Central memory CD8-positive, alpha-beta T cell (primary cell): ENCODE measurements at regions not wholly inside any gene's neighbourhood (a gene's known extent, or its start where the extent isn't known, plus 50 kb on each side); places are given as distances from the start of the nearest gene placed in this dataset.

Experiments used
- ATAC-seq: fragments of 150-1000 bp; cut with Tn5 transposase; replicated peaks from 2 replicates; pipeline ENCODE4 v1.10.0; 2022; ENCODE audit warnings: mild to moderate bottlenecking, moderate FRiP score, moderate number of reproducible peaks; ENCODE audit not compliant: poor library complexity, severe bottlenecking; ENCODE audit errors: extremely low read depth
- DNase-seq, 2 donors: peaks; one replicate each; pipeline ENCODE4 v3.0.0; 2021; ENCODE audit warnings: low spot score in 2 of 2
- H3K27ac Mint-ChIP-seq: one replicate; pipeline ENCODE4 v1.8.0; 2022; ENCODE audit warnings: low read depth, mild to moderate bottlenecking, moderate library complexity, mixed read lengths
- H3K27me3 Mint-ChIP-seq: one replicate; pipeline ENCODE4 v1.8.0; 2022; ENCODE audit warnings: mixed read lengths
- H3K36me3 Mint-ChIP-seq: one replicate; pipeline ENCODE4 v1.8.0; 2022; ENCODE audit warnings: mild to moderate bottlenecking, moderate library complexity, mixed read lengths; ENCODE audit not compliant: insufficient read depth
- H3K4me1 Mint-ChIP-seq: one replicate; pipeline ENCODE4 v1.8.0; 2022; ENCODE audit warnings: mixed read lengths
- H3K4me3 Mint-ChIP-seq: one replicate; pipeline ENCODE4 v1.8.0; 2022; ENCODE audit warnings: mild to moderate bottlenecking, moderate library complexity, mixed read lengths
- H3K9me3 Mint-ChIP-seq: one replicate; pipeline ENCODE4 v1.8.0; 2022; ENCODE audit warnings: mixed read lengths

DNA sequence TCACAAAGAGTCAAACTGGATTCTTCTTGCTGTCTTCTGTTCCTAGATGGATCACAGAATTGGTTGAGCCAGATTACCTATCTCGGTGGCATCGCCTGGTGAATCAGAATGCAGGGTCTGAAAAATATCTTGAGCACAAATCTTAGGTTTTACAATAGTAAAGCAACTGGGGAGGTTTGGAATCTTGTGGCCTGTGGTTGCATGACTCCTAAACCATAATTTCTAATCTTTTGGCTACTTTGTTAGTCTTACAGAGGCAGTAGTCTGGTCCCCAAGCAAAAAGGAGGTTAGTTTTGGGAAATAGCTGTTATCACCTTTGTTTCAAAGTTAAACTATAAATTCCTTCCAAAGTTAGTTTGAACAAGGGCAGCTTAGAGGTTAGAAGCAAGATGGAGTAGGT, 1488.5 kb upstream of the FLRT2 start:
- H3K4me3 Mint-ChIP-seq, result no peak overlapping the region
- H3K27me3 Mint-ChIP-seq, result no peaks in the 10 kb centered on the region
- H3K4me1 Mint-ChIP-seq, result no peaks in the 10 kb centered on the region
- ATAC-seq, result no peak
- DNase-seq, result no peak
- H3K27ac Mint-ChIP-seq, result no peak overlapping the region
- H3K9me3 Mint-ChIP-seq, result peaks cover 26% of the 10 kb centered on the region
- H3K36me3 Mint-ChIP-seq, result no peaks in the 10 kb centered on the region

DNA sequence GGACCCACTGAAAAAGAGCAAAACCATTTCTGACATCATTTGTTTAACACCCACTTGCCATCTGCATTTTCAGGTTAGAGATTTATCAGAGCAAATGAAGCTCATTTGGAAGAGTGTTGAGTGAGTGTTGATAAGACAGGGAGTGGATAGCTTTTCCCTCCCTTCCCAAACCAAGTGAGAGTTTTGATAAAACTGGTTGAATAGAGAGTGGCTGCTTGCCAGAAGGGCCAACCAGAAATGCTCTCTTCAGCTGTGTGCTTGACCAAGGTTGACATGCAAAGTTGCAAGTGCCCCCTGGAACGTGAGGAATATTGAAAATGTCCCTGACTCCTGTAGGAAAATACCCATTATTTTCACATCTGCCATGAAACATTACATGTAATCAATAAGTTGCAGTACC, 1487.0 kb upstream of the FLRT2 start:
- ATAC-seq, result no peak
- H3K4me3 Mint-ChIP-seq, result no peak overlapping the region
- H3K4me1 Mint-ChIP-seq, result no peaks in the 10 kb centered on the region

DNA sequence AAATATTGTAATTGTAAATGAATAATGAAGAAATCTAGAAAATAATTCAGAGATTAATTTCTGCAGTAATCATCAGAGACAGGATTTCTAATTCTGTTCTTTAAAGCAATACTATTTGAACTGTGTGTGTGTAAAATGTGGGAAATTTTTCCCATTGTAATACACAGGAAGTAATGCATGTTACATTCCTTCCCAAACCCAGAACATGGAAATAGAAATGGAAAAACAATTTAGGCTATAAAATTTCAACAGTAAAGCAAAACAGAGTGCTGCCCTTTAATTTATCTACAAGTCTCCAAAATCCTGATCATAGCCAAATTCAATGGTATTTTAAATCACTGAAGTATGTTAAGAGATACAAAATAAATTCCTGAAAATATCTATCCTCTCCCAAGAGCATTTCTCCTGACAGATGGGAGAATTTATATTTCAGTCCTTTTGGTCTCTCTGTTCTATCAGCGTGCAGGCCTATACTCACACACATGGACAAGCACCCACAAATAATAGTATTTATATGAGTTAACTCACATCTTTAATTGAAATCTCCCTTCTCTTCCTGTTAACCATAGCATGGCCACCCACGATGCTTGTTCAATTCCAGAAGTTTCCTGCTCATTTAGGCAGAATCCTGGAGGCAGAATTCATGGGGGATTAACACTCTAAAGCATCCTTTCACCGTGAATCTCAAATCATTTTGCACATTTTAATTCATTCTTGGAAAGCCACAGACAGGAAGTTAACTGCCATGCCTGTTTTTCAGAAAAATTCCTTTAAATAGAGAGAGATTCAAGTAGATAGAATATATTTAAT, 1465.4 kb upstream of the FLRT2 start:
- Mint-ChIP-seq H3K27me3 (no peaks in the 10 kb centered on the region), H3K4me3 (no peak overlapping the region), H3K27ac (no peak overlapping the region), H3K36me3 (no peaks in the 10 kb centered on the region), H3K4me1 (no peaks in the 10 kb centered on the region), H3K9me3 (peaks cover 21% of the 10 kb centered on the region)
- ATAC-seq, result no peak
- DNase-seq, result no peak

More for the DNA sequence above, 1487.0 kb upstream of the FLRT2 start:
- Mint-ChIP-seq H3K36me3 (no peaks in the 10 kb centered on the region), H3K27me3 (no peaks in the 10 kb centered on the region), H3K27ac (no peak overlapping the region), H3K9me3 (peaks cover 17% of the 10 kb centered on the region)
- no peak for DNase-seq

DNA sequence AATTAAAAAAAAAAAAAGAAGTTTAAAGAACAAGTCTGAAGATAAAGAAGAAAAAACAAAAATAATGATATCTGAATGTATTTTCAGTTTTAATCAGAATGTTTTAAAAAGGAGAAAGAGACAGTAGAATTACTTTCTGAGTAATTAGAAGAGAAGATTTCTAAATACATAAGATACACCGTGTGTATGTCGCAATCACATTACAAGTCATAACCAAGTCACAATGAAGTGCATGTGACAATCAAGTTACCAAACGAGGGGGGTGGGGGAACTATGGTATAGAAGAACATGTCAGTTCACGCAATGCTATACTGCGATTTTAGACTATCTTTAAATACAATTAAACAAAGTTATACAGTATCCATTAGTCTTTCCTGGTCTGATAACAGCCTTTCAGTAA, 1464.1 kb upstream of the FLRT2 start:
- no peak for ATAC-seq
- Mint-ChIP-seq H3K4me3 (no peak overlapping the region), H3K36me3 (no peaks in the 10 kb centered on the region), H3K9me3 (peaks cover 15% of the 10 kb centered on the region), H3K27ac (no peak overlapping the region), H3K4me1 (no peaks in the 10 kb centered on the region), H3K27me3 (no peaks in the 10 kb centered on the region)
- DNase-seq, result no peak

DNA sequence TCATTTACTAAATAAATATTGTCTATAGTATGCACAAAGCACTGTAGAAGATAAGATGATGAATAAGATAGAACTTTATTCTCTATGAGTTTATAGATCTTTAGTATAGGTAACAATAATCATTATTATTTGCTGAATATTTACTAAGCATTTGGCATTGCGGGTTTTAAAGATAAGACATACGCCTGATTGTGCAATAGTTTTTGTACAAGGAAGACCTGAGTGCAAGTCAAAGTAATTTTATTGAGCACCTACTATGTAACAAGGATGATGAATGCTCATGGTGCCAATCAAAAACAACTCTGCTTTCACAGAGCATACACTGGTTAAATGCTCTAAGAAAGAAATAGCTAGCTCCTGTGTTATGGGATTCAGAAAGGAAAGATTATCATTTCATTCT, 1461.7 kb upstream of the FLRT2 start:
- Mint-ChIP-seq H3K4me3 (no peak overlapping the region), H3K4me1 (no peaks in the 10 kb centered on the region), H3K36me3 (no peaks in the 10 kb centered on the region), H3K27me3 (no peaks in the 10 kb centered on the region), H3K9me3 (peaks cover 18% of the 10 kb centered on the region), H3K27ac (no peak overlapping the region)
- DNase-seq (no peak), ATAC-seq (no peak)

DNA sequence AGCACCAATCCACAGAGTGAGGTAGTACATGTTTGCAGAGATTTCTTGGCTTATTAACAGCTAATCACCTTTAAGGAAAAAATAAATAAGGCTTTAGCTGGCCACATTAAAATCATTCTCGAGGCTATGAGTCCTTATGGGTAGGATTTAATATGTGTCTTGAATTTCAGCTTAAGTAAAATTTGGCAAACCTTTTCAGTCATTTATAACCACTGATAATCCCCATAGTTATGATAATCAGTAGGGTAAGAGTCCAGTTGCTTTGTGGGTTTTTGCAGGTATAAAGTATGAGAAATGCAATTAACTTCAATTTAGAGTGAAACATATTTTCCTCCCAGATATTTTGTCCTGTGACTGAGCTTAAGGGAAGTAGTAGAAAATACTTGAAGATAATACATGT, 1458.9 kb upstream of the FLRT2 start:
- Mint-ChIP-seq H3K27me3 (no peaks in the 10 kb centered on the region), H3K9me3 (peaks cover 19% of the 10 kb centered on the region), H3K4me1 (no peaks in the 10 kb centered on the region), H3K36me3 (no peaks in the 10 kb centered on the region), H3K4me3 (no peak overlapping the region), H3K27ac (no peak overlapping the region)
- DNase-seq (no peak), ATAC-seq (no peak)

DNA sequence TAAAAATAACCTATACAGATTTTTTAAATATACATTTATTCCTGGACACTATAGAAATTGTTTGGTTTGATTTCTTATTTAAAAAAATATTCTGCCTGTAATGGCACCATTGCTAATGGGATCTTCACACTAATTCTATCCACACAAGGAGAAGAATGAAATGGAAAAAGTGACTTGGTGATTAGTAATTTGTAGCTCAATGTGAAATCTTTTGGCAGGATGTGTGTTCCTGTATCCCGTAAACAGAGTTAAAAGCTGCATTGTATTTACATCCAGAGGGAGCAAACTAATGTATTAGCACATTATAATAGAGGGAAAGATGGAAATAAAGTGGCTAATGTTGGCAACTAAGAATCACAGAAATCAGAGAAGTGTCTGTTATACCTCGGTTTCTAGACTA, 1455.3 kb upstream of the FLRT2 start:
- H3K4me1 Mint-ChIP-seq, result no peaks in the 10 kb centered on the region
- no peak overlapping the region for H3K27ac Mint-ChIP-seq
- DNase-seq, result no peak
- H3K9me3 Mint-ChIP-seq, result peaks cover 10% of the 10 kb centered on the region
- H3K27me3 Mint-ChIP-seq, result no peaks in the 10 kb centered on the region
- no peaks in the 10 kb centered on the region for H3K36me3 Mint-ChIP-seq
- no peak overlapping the region for H3K4me3 Mint-ChIP-seq
- ATAC-seq, result no peak

DNA sequence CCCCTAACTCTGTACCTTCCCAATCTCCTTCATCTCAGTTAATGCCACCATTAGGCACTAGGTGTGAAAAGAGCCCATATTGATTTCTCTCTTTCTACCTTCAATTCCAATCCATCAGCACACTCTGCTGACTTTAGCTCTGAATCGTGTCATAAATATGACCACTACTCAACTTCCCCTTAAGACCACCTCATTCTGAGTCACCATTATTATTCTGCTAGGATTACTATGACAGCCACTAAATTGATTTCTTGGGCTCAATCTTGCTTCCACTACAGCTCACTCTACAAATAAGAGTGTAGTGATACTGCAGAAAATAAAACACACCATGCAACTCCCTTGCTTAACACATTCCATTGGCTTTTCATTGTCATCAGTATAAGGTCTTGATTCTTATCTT, 1449.0 kb upstream of the FLRT2 start:
- Mint-ChIP-seq H3K4me3 (no peak overlapping the region), H3K4me1 (no peaks in the 10 kb centered on the region), H3K9me3 (peaks cover 23% of the 10 kb centered on the region), H3K27ac (no peak overlapping the region), H3K27me3 (no peaks in the 10 kb centered on the region), H3K36me3 (no peaks in the 10 kb centered on the region)
- DNase-seq, result no peak
- no peak for ATAC-seq

DNA sequence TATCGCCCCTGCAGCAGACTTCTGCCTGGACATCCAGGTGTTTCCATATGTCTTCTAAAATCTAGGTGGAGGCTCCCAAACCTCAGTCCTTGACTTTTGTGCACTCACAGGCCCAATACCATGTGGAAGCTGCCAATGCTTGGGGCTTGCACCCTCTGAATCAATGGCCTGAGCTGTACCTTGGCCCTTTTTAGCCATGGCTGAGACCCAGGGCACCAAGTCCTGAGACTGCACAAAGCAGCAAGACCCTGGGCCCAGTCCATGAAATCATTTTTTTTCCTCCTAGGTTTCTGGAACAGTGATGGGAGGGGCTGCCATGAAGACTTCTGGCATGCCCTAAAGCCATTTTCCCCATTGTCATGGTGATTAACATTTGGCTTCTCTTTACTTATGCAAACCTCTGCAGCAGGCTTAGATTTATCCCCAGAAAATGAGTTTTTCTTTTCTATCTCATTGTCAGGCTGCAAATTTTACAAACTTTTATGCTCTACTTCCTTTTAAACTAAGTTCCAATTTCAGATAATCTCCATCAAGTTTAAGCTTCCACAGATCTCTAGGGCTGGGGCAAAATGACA, 1445.8 kb upstream of the FLRT2 start:
- Mint-ChIP-seq H3K4me3 (no peak overlapping the region), H3K27ac (no peak overlapping the region), H3K27me3 (no peaks in the 10 kb centered on the region), H3K36me3 (no peaks in the 10 kb centered on the region), H3K4me1 (no peaks in the 10 kb centered on the region), H3K9me3 (peaks cover 30% of the 10 kb centered on the region)
- ATAC-seq, result no peak
- DNase-seq, result no peak

DNA sequence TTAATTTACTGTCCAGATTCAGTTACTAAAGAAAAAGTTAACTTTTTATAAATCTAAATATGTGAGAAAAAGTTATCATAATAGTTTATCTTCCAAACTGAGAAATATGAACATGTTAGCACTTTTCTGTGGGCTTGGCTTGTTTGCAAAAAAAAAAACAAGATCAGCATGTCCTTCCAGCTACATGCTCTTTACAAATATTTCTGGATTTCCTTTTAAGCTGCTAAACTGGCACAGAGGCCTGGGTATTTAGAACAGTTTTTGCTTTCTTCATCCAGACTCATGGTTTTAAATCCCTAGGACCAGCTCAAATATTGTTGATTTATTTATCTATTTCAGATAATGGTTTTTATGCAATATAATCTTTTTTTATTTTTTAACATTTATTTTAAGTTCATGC, 1444.5 kb upstream of the FLRT2 start:
- H3K27me3 Mint-ChIP-seq, result no peaks in the 10 kb centered on the region
- no peaks in the 10 kb centered on the region for H3K36me3 Mint-ChIP-seq
- DNase-seq (no peak), ATAC-seq (no peak)
- H3K27ac Mint-ChIP-seq, result no peak overlapping the region
- H3K4me1 Mint-ChIP-seq, result no peaks in the 10 kb centered on the region
- H3K9me3 Mint-ChIP-seq, result peaks cover 25% of the 10 kb centered on the region
- no peak overlapping the region for H3K4me3 Mint-ChIP-seq

DNA sequence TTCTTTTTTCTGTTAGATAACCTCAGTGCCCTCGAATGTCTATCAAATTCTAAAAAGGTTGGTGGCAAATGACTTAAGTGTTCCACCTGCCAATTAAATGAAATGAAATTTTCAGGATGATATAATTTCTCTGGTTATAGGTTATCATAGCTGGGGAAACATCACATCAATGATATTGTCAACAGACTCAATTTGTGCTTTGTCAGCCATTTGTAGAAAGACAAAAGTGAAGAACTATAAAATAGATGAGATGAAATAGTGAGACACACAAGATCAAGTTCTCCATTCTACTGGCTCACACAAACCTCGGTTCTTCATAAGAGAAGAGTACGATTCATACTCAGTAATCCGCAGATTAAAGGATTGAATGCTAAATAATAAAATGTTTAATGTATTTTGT, 1443.2 kb upstream of the FLRT2 start:
- no peak for DNase-seq
- H3K4me1 Mint-ChIP-seq, result no peaks in the 10 kb centered on the region
- ATAC-seq, result no peak
- no peak overlapping the region for H3K27ac Mint-ChIP-seq
- peaks cover 19% of the 10 kb centered on the region for H3K9me3 Mint-ChIP-seq
- no peaks in the 10 kb centered on the region for H3K27me3 Mint-ChIP-seq
- H3K4me3 Mint-ChIP-seq, result no peak overlapping the region
- H3K36me3 Mint-ChIP-seq, result no peaks in the 10 kb centered on the region

DNA sequence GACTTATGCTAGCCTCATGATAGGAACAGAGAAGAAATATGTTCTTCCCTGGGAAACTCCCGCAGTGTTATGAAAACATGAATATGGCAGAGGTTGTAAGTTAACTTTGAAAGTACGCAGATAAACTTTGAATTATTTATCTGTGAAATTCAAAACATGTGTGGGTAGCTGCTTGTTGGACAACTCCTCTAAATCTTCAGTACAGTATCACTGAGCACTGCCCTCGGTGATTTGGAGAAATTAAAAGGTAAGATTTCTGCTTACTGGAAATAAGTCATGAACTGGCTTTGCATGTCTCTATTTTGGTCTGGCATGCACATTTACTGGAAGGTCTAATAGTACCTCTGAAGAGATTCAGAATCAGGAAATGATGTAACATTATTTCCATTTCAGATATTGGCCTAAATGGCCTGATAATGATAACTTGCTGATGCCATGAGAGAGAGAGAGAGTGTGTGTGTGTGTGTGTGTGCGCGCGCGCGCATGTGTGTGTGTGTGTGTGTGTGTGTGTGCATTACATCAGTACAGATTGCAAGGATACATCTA, 1441.9 kb upstream of the FLRT2 start:
- no peaks in the 10 kb centered on the region for H3K4me1 Mint-ChIP-seq
- no peaks in the 10 kb centered on the region for H3K27me3 Mint-ChIP-seq
- H3K9me3 Mint-ChIP-seq, result peaks cover 21% of the 10 kb centered on the region
- H3K4me3 Mint-ChIP-seq, result no peak overlapping the region
- H3K36me3 Mint-ChIP-seq, result no peaks in the 10 kb centered on the region
- H3K27ac Mint-ChIP-seq, result no peak overlapping the region
- no peak for ATAC-seq
- DNase-seq, result no peak

DNA sequence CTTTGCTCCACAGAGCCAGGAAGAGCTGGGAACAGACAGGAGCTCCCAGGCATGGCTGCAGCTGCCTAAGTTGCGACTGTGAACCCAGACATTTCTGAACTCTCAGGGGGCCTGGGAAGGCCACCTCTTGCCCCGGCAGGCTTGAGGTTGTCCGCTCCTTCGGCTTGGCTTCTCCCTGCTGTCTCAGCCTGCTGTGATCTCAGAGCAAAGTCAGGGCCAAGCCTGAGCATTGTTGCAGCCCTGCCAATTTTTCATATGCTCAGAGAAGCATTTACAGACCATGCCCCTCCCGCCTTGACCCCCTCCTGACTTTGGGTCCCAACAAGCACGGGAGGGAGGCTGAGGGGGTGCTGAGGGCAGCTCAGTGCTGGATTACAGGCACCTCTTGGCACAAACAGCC, 1439.1 kb upstream of the FLRT2 start:
- no peaks in the 10 kb centered on the region for H3K36me3 Mint-ChIP-seq
- H3K9me3 Mint-ChIP-seq, result peaks cover 21% of the 10 kb centered on the region
- no peak overlapping the region for H3K27ac Mint-ChIP-seq
- no peak for ATAC-seq
- DNase-seq, result no peak
- H3K4me3 Mint-ChIP-seq, result no peak overlapping the region
- H3K4me1 Mint-ChIP-seq, result no peaks in the 10 kb centered on the region
- H3K27me3 Mint-ChIP-seq, result no peaks in the 10 kb centered on the region
